Gastrocnemius medialis (tissue), 4 donors: ENCODE measurements at regions not wholly inside any gene's neighbourhood (a gene's known extent, or its start where the extent isn't known, plus 50 kb on each side); places are given as distances from the start of the nearest gene placed in this dataset.

Experiments used
- ATAC-seq, 2 donors: fragments of 150-250 bp; one replicate each; pipeline ENCODE4 v1.9.1; 2016
- DNase-seq, 2 donors: peaks; one replicate each; pipeline ENCODE4 v3.0.0-alpha.2; 2019
- H3K27ac ChIP-seq, 4 donors: fragments of 200-600 bp; sonication (generic); 1 replicate in 1 of 4; 2 replicates in 3 of 4; pipeline ENCODE4 v1.5.1; 2016 to 2018; ENCODE audit warnings: mild to moderate bottlenecking in 2 of 4, moderate library complexity in 1 of 4
- H3K27me3 ChIP-seq, 3 donors: fragments of 200-600 bp; sonication (generic) in 2 of 3; 1 replicate in 1 of 3; 2 replicates in 2 of 3; pipeline versions ENCODE4 v1.5.1 to v1.6.0; 2016 to 2019; ENCODE audit warnings: mild to moderate bottlenecking in 1 of 3, moderate library complexity in 1 of 3
- H3K36me3 ChIP-seq, 2 donors: fragments of 200-600 bp; sonication (generic) in 1 of 2; one replicate each; pipeline ENCODE4 v1.5.1; 2017 to 2018
- H3K4me1 ChIP-seq, 2 donors: fragments of 200-600 bp; sonication (generic) in 1 of 2; one replicate each; pipeline ENCODE4 v1.5.1; 2016 to 2017; ENCODE audit warnings: mild to moderate bottlenecking in 2 of 2
- H3K4me3 ChIP-seq, 4 donors: fragments of 200-600 bp; sonication (generic) in 3 of 4; 1 replicate in 1 of 4; 2 replicates in 3 of 4; pipeline ENCODE4 v1.5.1; 2016 to 2019; ENCODE audit warnings: mild to moderate bottlenecking in 2 of 4
- H3K9me3 ChIP-seq, 3 donors: fragments of 200-600 bp; sonication (generic) in 2 of 3; 1 replicate in 1 of 3; 2 replicates in 2 of 3; pipeline ENCODE4 v1.5.1; 2016 to 2019
- CTCF ChIP-seq, 5 experiments: fragments of 450-650 bp in 3 of 5; fragments of 200-600 bp in 2 of 5; sonication (generic) in 2 of 5; IDR thresholded peaks in 4 of 5; conservative IDR thresholded peaks in 1 of 5; 1 replicate in 4 of 5; 2 replicates in 1 of 5; pipeline ENCODE4 v1.5.1; 2016 to 2019; ENCODE audit warnings: antibody characterized with exemption in 5 of 5, mild to moderate bottlenecking in 3 of 5, moderate library complexity in 3 of 5
- POLR2A ChIP-seq, 2 donors: fragments of 450-650 bp; IDR thresholded peaks; one replicate each; pipeline ENCODE4 v1.6.1; 2017; ENCODE audit warnings: antibody characterized with exemption in 2 of 2, mild to moderate bottlenecking in 2 of 2, moderate library complexity in 2 of 2
- in situ Hi-C, 4 donors: fragments of 200-750 bp; cut with MboI; loops; one replicate each; pipeline versions ENCODE4 v1.15.0 to v1.8.0; 2017; ENCODE audit warnings: low sequenced_read_pairs in 4 of 4
- intact Hi-C: fragments of 100-400 bp; cut with DNase I; formaldehyde crosslinking; loops from one replicate; pipeline ENCODE4 v1.15.1; 2023; ENCODE audit warnings: low total_unique reads

GRCh38 chr17:12519956-12520594 is 145.6 kb upstream of the MYOCD start:
- intact Hi-C loops (no loop called here), in situ Hi-C loops (no loop called here)
- Histone ChIP-seq H3K4me3 (no peak overlapping the region), H3K9me3 (no peaks in the 10 kb centered on the region), H3K27ac (no peak overlapping the region), H3K27me3 (no peaks in the 10 kb centered on the region), H3K4me1 (no peaks in the 10 kb centered on the region), H3K36me3 (no peaks in the 10 kb centered on the region)
- DNase-seq (no peak), ATAC-seq (no peak)
- TF ChIP-seq POLR2A (IDR thresholded peaks at IDR 0.05), result no peak
- no peak for TF ChIP-seq CTCF (IDR thresholded peaks at IDR 0.05 in 4 of 5, conservative IDR thresholded peaks at IDR 0.05 in 1 of 5)

GRCh38 chr17:12521416-12521815 is 144.3 kb upstream of the MYOCD start:
- intact Hi-C loops, result no loop called here
- H3K36me3 ChIP-seq, result no peaks in the 10 kb centered on the region
- DNase-seq (no peak), ATAC-seq (no peak)
- in situ Hi-C loops, result no loop called here
- no peak overlapping the region for H3K4me3 ChIP-seq
- H3K27me3 ChIP-seq, result no peaks in the 10 kb centered on the region
- H3K9me3 ChIP-seq, result no peaks in the 10 kb centered on the region
- no peak overlapping the region for H3K27ac ChIP-seq
- no peak for TF ChIP-seq CTCF (IDR thresholded peaks at IDR 0.05 in 4 of 5, conservative IDR thresholded peaks at IDR 0.05 in 1 of 5)
- no peak for TF ChIP-seq POLR2A (IDR thresholded peaks at IDR 0.05)
- no peaks in the 10 kb centered on the region for H3K4me1 ChIP-seq

DNA sequence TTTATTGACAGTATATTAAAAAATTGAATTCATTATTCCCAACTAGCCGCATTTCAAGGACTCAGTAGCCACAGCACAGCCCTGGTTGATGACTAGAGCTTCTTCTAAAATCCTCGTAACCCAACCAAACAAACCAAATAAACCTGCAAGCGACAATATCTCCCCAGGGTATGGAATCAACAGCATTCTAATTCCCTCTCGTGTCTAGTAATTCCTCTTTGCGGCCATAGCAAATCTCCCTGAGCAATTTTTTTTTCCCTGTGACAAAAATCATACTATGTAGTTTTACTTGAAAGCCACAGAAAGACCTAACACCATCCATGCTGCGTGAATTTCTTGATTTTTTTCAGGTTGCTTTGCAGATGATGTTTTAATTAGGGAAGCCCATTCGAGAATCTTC is 143.4 kb upstream of the MYOCD start:
- ATAC-seq (no peak), DNase-seq (no peak)
- Histone ChIP-seq H3K4me3 (no peak overlapping the region), H3K4me1 (no peaks in the 10 kb centered on the region), H3K27me3 (no peaks in the 10 kb centered on the region), H3K27ac (no peak overlapping the region), H3K36me3 (no peaks in the 10 kb centered on the region), H3K9me3 (no peaks in the 10 kb centered on the region)
- in situ Hi-C loops (no loop called here), intact Hi-C loops (no loop called here)
- TF ChIP-seq POLR2A (IDR thresholded peaks at IDR 0.05), result no peak
- no peak for TF ChIP-seq CTCF (IDR thresholded peaks at IDR 0.05 in 4 of 5, conservative IDR thresholded peaks at IDR 0.05 in 1 of 5)

DNA sequence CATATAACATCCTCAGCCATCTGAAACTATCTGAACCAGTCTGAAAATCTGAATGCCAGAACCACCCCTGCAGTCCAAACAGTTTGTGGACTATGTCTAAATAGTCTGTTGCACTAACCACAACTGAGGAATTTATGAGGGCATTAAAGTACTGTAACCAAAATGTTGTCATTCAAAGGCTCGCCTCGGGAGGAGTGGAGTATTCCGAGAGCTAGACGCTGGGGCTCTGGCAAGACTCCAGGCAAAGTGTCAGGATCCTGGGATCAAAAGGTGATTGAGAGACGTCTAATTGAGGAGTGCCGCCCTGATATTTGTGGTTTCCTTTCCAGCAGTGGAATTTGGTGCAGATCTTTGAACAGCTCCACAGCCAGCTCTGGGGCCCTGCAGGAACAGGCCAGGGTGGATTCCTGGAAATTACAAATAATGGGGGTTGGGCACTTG is 142.9 kb upstream of the MYOCD start:
- TF ChIP-seq CTCF (IDR thresholded peaks at IDR 0.05 in 4 of 5, conservative IDR thresholded peaks at IDR 0.05 in 1 of 5) (no peak), POLR2A (IDR thresholded peaks at IDR 0.05) (no peak)
- intact Hi-C loops, result no loop called here
- DNase-seq, result no peak
- Histone ChIP-seq H3K27me3 (no peaks in the 10 kb centered on the region), H3K27ac (no peak overlapping the region), H3K4me1 (no peaks in the 10 kb centered on the region), H3K4me3 (no peak overlapping the region), H3K9me3 (no peaks in the 10 kb centered on the region), H3K36me3 (no peaks in the 10 kb centered on the region)
- in situ Hi-C loops, result no loop called here
- no peak for ATAC-seq

GRCh38 chr17:12523244-12523643 is 142.4 kb upstream of the MYOCD start:
- in situ Hi-C loops, result no loop called here
- intact Hi-C loops, result no loop called here
- Histone ChIP-seq H3K4me1 (no peaks in the 10 kb centered on the region), H3K27me3 (no peaks in the 10 kb centered on the region), H3K4me3 (no peak overlapping the region), H3K9me3 (no peaks in the 10 kb centered on the region), H3K36me3 (no peaks in the 10 kb centered on the region), H3K27ac (no peak overlapping the region)
- no peak for TF ChIP-seq POLR2A (IDR thresholded peaks at IDR 0.05)
- no peak for TF ChIP-seq CTCF (IDR thresholded peaks at IDR 0.05 in 4 of 5, conservative IDR thresholded peaks at IDR 0.05 in 1 of 5)
- DNase-seq (no peak), ATAC-seq (no peak)
